ENCODE measurements at regions not wholly inside any gene's neighbourhood (a gene's known extent, or its start where the extent isn't known, plus 50 kb on each side); places are given as distances from the start of the nearest gene placed in this dataset.

- no peak for DNase-seq (ENCODE audit: low spot score)
- TF ChIP-seq CTCF (IDR thresholded peaks at IDR 0.05; ENCODE audit: extremely low read depth, missing control alignments) = no peak
Observed at GRCh38 chr10:2230478-2230877, 493.2 kb upstream of the ADARB2 start.

GRCh38 chr10:2228320-2228901 is 491.1 kb upstream of the ADARB2 start:
- DNase-seq (ENCODE audit: low spot score) = no peak
- no peak for TF ChIP-seq CTCF (IDR thresholded peaks at IDR 0.05; ENCODE audit: extremely low read depth, missing control alignments)

- TF ChIP-seq CTCF (IDR thresholded peaks at IDR 0.05; ENCODE audit: extremely low read depth, missing control alignments) = no peak
- DNase-seq (ENCODE audit: low spot score) = no peak
Observed at GRCh38 chr10:2225609-2226008, 488.3 kb upstream of the ADARB2 start.

- DNase-seq (ENCODE audit: low spot score) = no peak
- no peak for TF ChIP-seq CTCF (IDR thresholded peaks at IDR 0.05; ENCODE audit: extremely low read depth, missing control alignments)
Observed at GRCh38 chr10:2223548-2224320, 486.4 kb upstream of the ADARB2 start.

- no peak for DNase-seq (ENCODE audit: low spot score)
- no peak for TF ChIP-seq CTCF (IDR thresholded peaks at IDR 0.05; ENCODE audit: extremely low read depth, missing control alignments)
Observed at GRCh38 chr10:2222631-2223030, 485.3 kb upstream of the ADARB2 start.

- TF ChIP-seq CTCF (IDR thresholded peaks at IDR 0.05; ENCODE audit: extremely low read depth, missing control alignments) = no peak
- DNase-seq (ENCODE audit: low spot score) = no peak
Observed at GRCh38 chr10:2214805-2215204, 477.5 kb upstream of the ADARB2 start.

GRCh38 chr10:2214092-2214491 is 476.8 kb upstream of the ADARB2 start:
- DNase-seq (ENCODE audit: low spot score) = no peak
- TF ChIP-seq CTCF (IDR thresholded peaks at IDR 0.05; ENCODE audit: extremely low read depth, missing control alignments) = no peak

Data from GM20000 (cell line).